Activated T-cell treated with anti-CD3 and anti-CD28 coated beads, Interleukin-2, amount 50 U/mL, for 24 hours (primary cell): ENCODE measurements at regions not wholly inside any gene's neighbourhood (a gene's known extent, or its start where the extent isn't known, plus 50 kb on each side); places are given as distances from the start of the nearest gene placed in this dataset.
A peak's percentile ranks its signal among the peaks of the same experiment; 100 is the strongest.

Experiments
- DNase-seq: peaks from one replicate; pipeline ENCODE4 v3.0.0-alpha.2; 2020
- H3K27ac Mint-ChIP-seq: 2 replicates; pipeline ENCODE4 v1.8.0; 2020; ENCODE audit warnings: mild to moderate bottlenecking, mixed read lengths
- H3K27me3 Mint-ChIP-seq: 2 replicates; pipeline ENCODE4 v1.8.0; 2020; ENCODE audit warnings: mixed read lengths
- H3K36me3 Mint-ChIP-seq: 2 replicates; pipeline ENCODE4 v1.8.0; 2020; ENCODE audit warnings: low read depth, mixed read lengths
- H3K4me1 Mint-ChIP-seq: 2 replicates; pipeline ENCODE4 v1.8.0; 2020; ENCODE audit warnings: low read depth, mixed read lengths
- H3K4me3 Mint-ChIP-seq: 2 replicates; pipeline ENCODE4 v1.8.0; 2020; ENCODE audit warnings: mild to moderate bottlenecking, moderate library complexity, mixed read lengths
- H3K9me3 Mint-ChIP-seq: 2 replicates; pipeline ENCODE4 v1.8.0; 2020; ENCODE audit warnings: mixed read lengths

DNA sequence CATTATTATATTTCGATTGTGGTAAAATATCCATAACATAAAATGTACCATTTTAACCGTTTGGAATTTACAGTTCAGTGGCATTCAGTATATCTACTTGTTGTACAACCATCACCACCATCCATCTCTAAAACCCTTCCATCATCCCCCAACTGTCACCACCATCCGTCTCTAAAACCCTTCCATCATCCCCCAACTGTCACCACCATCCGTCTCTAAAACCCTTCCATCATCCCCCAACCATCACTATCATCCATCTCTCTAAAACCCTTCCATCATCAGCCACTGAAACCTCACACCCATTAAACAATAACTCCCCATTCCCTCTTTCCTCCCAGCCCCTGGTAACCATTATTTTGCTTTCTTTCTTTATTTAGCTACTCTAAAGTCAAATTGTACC, 144.2 kb upstream of the EEA1 start:
- peaks cover 6% of the 10 kb centered on the region for H3K4me1 Mint-ChIP-seq

DNA sequence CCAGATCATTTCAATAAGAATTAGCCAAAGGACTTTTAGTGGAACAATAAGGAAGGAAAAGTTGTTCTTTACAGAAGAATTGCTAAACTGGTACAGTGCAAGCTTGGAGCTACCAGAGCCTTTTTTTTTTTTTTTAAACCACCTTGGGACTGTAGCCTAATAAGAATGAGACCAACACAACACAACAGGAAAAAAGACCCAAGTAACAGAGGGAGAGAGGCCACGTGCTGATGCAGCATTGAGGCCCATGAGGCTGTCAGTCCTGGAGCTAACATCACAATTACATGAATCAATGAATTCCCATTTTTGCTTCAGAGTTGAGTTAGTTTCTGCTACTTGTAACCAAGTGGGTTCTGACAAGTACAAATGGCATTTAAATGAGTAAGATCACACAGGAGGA, 149.0 kb upstream of the EEA1 start:
- no peak overlapping the region for H3K27ac Mint-ChIP-seq
- DNase-seq: no peak
- no peaks in the 10 kb centered on the region for H3K36me3 Mint-ChIP-seq
- H3K9me3 Mint-ChIP-seq: no peaks in the 10 kb centered on the region
- H3K4me1 Mint-ChIP-seq: no peaks in the 10 kb centered on the region
- H3K27me3 Mint-ChIP-seq: peaks cover 12% of the 10 kb centered on the region
- H3K4me3 Mint-ChIP-seq: no peak overlapping the region

More for the DNA sequence above, 144.2 kb upstream of the EEA1 start:
- H3K27ac Mint-ChIP-seq: no peak overlapping the region
- H3K9me3 Mint-ChIP-seq: no peaks in the 10 kb centered on the region
- no peak overlapping the region for H3K4me3 Mint-ChIP-seq
- H3K36me3 Mint-ChIP-seq: no peaks in the 10 kb centered on the region
- peaks cover 17% of the 10 kb centered on the region for H3K27me3 Mint-ChIP-seq
- DNase-seq: no peak

DNA sequence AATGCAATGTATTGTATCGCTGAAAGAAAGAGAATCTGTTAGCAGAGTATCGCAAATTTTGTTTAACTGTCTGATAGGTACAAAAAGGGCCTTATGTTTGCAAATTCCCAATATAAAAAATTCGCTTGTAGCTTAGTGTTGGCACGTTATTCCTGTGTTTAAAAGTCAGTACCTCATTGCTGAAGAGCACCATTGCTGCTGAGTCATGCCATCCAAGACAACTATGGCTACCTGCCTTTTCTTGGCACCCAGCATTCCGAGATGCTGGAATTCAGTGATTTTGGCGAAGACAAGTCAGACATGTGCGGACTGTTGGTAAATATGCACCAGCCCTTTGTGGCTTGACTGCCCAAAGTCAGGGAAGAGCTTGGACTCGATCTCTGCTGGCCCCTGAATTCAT, 149.5 kb upstream of the EEA1 start:
- no peak for DNase-seq
- Mint-ChIP-seq H3K27me3 (peaks cover 9% of the 10 kb centered on the region), H3K36me3 (no peaks in the 10 kb centered on the region), H3K9me3 (no peaks in the 10 kb centered on the region), H3K4me3 (no peak overlapping the region), H3K27ac (no peak overlapping the region), H3K4me1 (no peaks in the 10 kb centered on the region)

DNA sequence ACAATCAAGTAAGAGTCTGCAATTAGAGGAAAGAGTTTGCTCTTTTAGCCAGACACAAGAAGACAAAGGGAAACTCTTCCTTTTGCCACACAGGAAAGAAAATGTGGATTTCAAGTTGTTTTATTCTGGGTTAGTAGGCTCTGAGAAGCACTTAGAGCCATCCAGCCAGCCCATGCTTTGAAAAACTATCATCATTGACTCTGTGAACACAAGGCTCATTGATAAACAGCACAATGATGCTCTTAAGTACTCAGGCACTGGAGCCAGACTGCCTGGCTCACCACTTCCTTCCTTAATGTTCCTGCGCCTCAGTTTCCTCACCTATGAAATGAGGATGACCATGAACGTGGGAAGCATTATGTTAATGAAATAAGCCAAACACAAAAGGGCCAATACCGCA, 150.2 kb upstream of the EEA1 start:
- Mint-ChIP-seq H3K36me3 (no peaks in the 10 kb centered on the region), H3K9me3 (no peaks in the 10 kb centered on the region), H3K4me1 (no peaks in the 10 kb centered on the region), H3K4me3 (no peak overlapping the region), H3K27me3 (peaks cover 9% of the 10 kb centered on the region), H3K27ac (no peak overlapping the region)
- DNase-seq: no peak

DNA sequence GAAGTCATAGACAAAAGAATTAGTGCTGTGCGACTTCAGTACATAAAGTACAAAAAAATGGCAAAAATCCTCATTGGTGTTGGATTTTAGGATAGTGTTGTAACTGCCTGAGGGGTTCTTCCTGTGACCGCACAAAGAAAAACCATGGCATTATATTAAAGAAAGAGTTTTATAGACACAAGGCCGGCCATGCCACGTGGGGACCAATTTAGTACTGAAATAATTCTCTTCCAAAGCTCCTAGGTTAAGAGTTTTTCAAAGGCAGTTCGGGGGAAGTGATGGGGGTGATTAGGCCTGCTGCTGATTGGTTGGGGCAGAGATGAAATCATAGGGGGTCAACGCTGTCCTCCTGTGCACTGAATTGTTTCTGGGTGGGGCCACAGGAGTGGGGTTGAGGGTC, 150.9 kb upstream of the EEA1 start:
- Mint-ChIP-seq H3K27ac (no peak overlapping the region), H3K4me1 (peaks cover 2% of the 10 kb centered on the region), H3K4me3 (no peak overlapping the region), H3K9me3 (no peaks in the 10 kb centered on the region), H3K36me3 (no peaks in the 10 kb centered on the region), H3K27me3 (peaks cover 9% of the 10 kb centered on the region)
- no peak for DNase-seq

DNA sequence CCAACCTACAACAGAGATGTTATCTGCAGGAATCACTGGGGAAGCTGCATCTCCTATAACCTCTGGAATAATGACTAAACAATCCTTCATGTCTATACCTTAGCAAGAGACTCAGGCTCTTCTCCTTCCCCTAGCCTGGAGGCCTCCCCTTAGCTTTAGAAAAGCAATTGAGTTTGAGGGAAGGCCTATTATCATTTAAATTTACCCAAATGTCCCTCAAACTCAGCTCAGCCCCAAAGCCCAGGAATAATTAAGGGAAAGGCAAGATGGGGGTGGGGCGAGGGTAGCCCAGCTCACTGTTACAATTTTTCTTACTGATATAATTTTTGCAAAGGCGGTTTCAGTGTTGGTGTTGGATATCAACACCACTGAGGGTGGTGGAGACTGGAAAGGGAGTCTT, 151.4 kb upstream of the EEA1 start:
- Mint-ChIP-seq H3K4me1 (peaks cover 2% of the 10 kb centered on the region), H3K36me3 (no peaks in the 10 kb centered on the region), H3K4me3 (no peak overlapping the region), H3K27ac (no peak overlapping the region), H3K27me3 (peaks cover 9% of the 10 kb centered on the region), H3K9me3 (no peaks in the 10 kb centered on the region)
- no peak for DNase-seq

DNA sequence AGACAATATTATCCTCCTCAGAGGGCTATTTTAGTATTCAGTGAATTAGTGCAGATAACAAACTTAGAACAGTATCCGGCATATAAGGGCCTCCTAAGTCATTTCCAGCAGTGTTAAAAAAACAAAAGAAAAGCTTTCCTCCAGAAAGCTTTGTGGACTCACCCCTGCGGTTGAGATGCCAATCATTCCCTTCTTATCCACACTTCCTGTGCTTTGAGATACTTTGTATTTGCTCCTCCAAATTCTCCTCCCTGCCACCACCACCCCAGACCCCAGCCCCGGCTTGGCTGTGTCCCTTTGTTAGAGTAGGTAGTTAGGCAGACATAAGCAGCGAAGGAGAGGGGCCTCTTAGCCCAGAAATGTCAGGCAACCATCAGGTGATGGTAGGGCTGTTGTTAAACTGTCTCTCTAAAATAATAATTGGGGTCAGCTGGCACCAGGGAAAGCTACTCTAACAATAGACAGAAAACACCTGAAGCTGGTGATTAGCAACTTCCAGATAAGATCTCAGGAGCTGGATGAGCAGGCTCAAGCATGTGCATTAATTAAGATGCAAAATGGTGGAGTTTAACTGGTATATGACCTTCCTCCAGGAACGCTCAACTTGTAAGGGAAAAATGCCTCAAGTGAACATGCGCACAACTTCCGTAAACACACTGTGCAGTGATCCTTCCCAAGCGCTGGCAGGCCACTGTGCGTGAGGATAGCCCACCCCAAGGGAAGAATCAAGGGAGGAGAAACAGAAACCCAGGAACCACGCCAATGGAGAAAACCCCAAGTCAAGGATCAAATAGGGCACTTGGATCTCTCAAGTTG, 152.1 kb upstream of the EEA1 start:
- H3K4me1 Mint-ChIP-seq: peaks cover 2% of the 10 kb centered on the region
- H3K4me3 Mint-ChIP-seq: no peak overlapping the region
- H3K27ac Mint-ChIP-seq: no peak overlapping the region
- no peaks in the 10 kb centered on the region for H3K36me3 Mint-ChIP-seq
- DNase-seq: no peak
- peaks cover 7% of the 10 kb centered on the region for H3K27me3 Mint-ChIP-seq
- H3K9me3 Mint-ChIP-seq: no peaks in the 10 kb centered on the region

DNA sequence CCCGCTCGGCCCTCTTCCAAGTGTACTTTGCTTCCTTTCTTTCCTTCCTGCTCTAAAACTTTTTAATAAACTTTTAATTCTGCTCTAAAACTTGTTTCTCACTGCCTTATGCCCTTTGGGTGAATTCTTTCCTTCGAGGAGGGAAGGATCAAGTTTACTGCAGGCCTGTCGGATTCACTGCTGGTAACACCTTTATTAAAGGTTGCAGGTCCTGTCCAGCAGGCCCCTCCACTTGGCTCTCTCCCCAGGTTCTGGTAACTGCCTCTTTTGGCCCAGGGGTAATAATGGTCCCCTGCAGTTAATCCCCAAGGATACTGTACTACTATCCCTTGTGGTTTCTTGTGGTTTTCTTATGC, 152.7 kb upstream of the EEA1 start:
- Mint-ChIP-seq H3K27me3 (peaks cover 5% of the 10 kb centered on the region), H3K4me3 (no peak overlapping the region), H3K4me1 (peaks cover 2% of the 10 kb centered on the region), H3K36me3 (no peaks in the 10 kb centered on the region), H3K9me3 (peaks cover 5% of the 10 kb centered on the region), H3K27ac (no peak overlapping the region)
- DNase-seq: no peak

DNA sequence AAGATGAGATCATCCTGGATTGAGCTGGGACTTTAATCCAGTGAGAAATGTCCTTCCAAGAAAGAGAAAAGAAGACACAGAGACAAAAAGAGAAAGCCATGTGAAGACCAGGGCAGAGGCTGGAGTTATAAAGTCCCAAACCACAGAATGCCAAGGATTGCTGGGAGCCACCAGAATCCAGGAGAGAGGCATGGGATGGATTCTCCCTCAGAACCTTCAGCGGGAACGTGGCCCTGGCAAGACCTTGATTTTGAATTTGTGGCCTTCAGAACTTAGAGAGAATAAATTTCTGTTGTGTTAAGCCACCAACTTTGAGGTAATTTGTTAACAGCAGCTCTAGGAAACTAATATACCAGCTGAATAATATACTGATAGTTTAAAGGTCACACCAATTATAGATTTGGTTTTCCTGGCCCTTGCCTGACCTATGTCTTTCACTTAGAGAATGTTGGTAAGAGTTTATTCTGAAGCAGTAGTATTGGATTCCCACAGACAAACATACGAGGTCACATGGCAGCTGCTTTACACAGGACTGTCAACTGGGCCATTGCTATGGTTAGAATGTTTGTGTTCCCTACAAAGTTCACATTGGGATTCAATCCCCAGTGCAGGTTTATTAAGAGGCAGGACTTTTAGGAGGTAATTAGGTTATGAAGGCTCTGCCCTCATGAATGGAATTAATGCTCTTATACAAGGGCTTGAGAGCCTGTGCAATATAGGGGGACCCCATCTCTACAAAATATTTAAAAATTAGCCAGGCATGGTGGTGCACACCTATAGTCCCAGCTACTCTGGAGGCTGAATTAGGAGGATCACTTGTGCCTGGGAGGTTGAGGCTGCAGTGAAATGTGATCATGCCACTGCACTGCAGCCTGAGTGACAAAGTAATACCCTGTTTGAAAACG, 156.5 kb upstream of the EEA1 start:
- H3K27ac Mint-ChIP-seq: no peak overlapping the region
- DNase-seq: no peak
- no peak overlapping the region for H3K4me3 Mint-ChIP-seq

DNA sequence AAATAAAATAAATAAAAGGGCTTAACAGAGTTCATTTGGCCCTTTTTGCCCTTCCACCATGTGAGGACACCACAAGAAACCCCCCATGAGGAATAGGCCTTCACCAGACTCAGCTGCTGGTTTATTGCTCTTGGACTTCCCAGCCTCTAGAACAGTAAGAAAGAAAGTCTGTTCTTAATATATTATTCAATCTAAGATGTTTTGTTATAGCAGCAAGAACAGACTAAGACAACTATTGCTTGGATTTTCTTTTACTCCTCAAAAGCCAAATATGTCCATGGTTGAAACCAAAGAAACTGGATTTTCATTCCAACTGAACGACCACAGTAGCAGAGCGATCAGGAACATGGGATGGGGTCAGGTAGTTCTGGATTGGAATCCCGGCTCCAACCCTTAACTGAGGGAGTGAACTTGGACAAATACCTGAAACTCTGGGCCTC, 157.2 kb upstream of the EEA1 start:
- Mint-ChIP-seq H3K27ac (no peak overlapping the region), H3K36me3 (no peaks in the 10 kb centered on the region), H3K27me3 (no peaks in the 10 kb centered on the region), H3K4me1 (peaks cover 21% of the 10 kb centered on the region), H3K4me3 (no peak overlapping the region), H3K9me3 (peaks cover 10% of the 10 kb centered on the region)
- DNase-seq: no peak

More for the DNA sequence above, 156.5 kb upstream of the EEA1 start:
- peaks cover 10% of the 10 kb centered on the region for H3K9me3 Mint-ChIP-seq
- H3K4me1 Mint-ChIP-seq: peaks cover 14% of the 10 kb centered on the region
- no peaks in the 10 kb centered on the region for H3K36me3 Mint-ChIP-seq
- no peaks in the 10 kb centered on the region for H3K27me3 Mint-ChIP-seq

DNA sequence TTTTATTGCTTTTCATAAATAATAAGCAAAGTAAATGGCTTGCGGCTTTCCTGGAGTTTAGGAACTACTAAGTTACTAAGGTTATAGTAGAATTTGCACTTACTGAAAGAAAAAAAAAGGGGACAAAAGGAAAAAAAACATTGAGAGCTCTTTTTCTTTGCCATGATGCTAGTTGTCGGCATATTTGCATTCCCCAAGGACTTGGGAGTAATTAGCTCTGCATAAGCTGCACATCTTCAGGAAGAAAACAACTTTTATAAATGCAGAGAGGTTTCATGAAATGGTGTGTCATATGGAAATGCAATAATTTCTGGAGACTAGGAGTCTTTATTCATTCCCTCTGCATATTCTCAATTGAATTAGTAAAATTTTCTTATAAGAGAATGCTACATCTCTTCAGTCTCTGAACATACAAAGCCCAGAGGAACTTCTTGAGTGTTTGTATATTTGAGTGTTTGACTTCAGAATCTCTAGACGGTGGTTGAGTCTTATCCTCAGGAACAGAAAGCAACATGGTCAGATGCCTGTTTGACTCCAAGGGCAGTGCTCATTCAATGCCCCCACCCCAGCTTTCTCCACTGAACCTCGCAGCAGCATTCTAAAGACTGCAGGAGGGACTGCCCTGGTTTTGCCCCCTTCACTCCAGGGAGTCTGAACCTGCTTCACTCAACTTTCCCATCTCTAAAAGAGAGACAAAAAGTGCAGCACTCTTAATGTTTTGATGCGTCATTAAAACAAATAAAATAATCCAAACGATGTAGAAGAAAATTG, 158.9 kb upstream of the EEA1 start:
- Mint-ChIP-seq H3K4me3 (no peak overlapping the region), H3K27ac (no peak overlapping the region), H3K27me3 (no peaks in the 10 kb centered on the region)

DNA sequence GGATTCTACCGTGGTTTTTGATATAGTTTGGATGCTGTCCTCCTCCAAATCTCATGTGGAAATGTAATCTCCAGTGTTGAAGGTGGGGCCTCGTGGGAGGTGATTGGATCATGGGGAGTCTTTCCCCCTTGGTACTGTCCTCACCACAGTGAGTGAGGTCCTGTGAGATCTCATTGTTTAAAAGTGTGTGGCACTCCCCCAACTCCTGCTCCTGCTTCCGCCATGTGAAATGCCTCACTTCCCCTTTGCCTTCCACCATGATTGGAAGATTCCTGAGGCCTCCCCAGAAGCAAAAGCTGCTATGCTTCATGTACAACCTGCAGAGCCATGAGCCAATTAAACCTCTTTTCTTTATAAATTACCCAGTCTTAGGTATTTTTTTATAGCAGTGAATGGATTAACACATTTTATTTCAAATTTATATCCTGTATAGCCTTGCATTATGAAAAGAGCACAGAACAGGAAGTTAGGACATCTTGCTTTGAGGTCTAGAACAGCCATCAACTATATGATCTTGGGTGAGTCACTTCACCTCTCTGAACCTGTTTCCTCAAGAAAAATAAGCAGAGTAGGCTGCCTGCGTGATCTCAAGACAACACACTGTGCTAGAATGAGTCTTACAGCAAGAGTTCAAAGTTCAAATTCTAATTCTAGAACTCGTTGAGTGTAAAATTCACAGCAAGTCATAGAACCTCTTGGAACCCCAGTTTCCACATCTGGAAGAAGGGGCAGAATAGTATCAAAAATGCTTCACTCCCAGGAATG, 160.9 kb upstream of the EEA1 start:
- no peaks in the 10 kb centered on the region for H3K36me3 Mint-ChIP-seq
- no peaks in the 10 kb centered on the region for H3K27me3 Mint-ChIP-seq
- DNase-seq: no peak
- peaks cover 26% of the 10 kb centered on the region for H3K4me1 Mint-ChIP-seq
- H3K27ac Mint-ChIP-seq: peak overlapping the region; percentile 77
- peaks cover 10% of the 10 kb centered on the region for H3K9me3 Mint-ChIP-seq
- H3K4me3 Mint-ChIP-seq: no peak overlapping the region

More for the DNA sequence above, 158.9 kb upstream of the EEA1 start:
- no peaks in the 10 kb centered on the region for H3K36me3 Mint-ChIP-seq
- peaks cover 10% of the 10 kb centered on the region for H3K9me3 Mint-ChIP-seq
- peaks cover 24% of the 10 kb centered on the region for H3K4me1 Mint-ChIP-seq
- DNase-seq: no peak

DNA sequence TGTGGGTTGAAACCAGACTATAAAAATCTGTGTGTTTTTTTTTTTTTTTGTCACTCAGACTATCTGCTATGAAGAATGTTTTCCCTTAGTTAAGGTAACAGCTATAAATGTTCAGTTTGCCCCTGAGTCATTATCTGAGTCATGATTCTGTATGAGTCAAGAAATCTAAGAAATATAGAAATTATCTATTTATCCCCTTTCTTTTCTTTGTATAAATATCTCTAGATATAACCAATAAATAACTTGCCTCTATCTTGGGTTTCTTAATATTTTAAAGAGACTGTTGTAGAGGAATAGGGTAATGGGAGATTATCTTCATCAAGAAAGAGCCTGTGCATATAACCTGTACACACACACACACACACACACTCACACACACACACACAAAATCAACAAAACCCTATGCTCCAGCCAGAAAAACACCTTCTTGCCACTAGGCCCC, 161.7 kb upstream of the EEA1 start:
- Mint-ChIP-seq H3K9me3 (peaks cover 10% of the 10 kb centered on the region), H3K27me3 (no peaks in the 10 kb centered on the region), H3K4me1 (peaks cover 31% of the 10 kb centered on the region), H3K27ac (peak overlapping the region; percentile 78), H3K4me3 (no peak overlapping the region), H3K36me3 (no peaks in the 10 kb centered on the region)
- no peak for DNase-seq
